OCI-LY7 (cell line): ENCODE measurements at regions not wholly inside any gene's neighbourhood (a gene's known extent, or its start where the extent isn't known, plus 50 kb on each side); places are given as distances from the start of the nearest gene placed in this dataset.

Source experiments
- BruUV-seq: library from RNA; stranded (reverse); fragments of 400-500 nt; replicated peaks from 2 replicates; lab custom pipeline; 2021; lab: Mats Ljungman, UMichigan
- CTCF ChIA-PET: fragments of 300-600 bp; sonication (Branson Sonifier 250); formaldehyde crosslinking; loops from one replicate; lab custom pipeline; 2022; ENCODE audit warnings: antibody characterized with exemption; ENCODE audit not compliant: unreplicated experiment; lab: Charles Lee
- POLR2A ChIA-PET: fragments of 300-600 bp; sonication (Branson Sonifier 250); formaldehyde crosslinking; loops from one replicate; lab custom pipeline; 2022; ENCODE audit warnings: antibody characterized with exemption; lab: Charles Lee
- DNase-seq: peaks from one replicate; pipeline ENCODE4 v3.0.0-alpha.2; 2015; ENCODE audit warnings: low spot score
- H2AFZ ChIP-seq: fragments of 200-600 bp; sonication (generic), shearing (Covaris generic); 2 replicates; pipeline ENCODE4 v1.6.1; 2014; ENCODE audit warnings: mild to moderate bottlenecking, antibody characterized with exemption, low read length, moderate library complexity
- H3K27ac ChIP-seq: fragments of 200-600 bp; sonication (generic); 2 replicates; pipeline ENCODE4 v1.5.1; 2014; ENCODE audit warnings: mixed run types, low read depth, mild to moderate bottlenecking, moderate library complexity, low read length, inconsistent platforms; ENCODE audit not compliant: poor library complexity, severe bottlenecking
- H3K36me3 ChIP-seq: fragments of 200-600 bp; sonication (generic); 2 replicates; pipeline ENCODE4 v1.6.1; 2014; ENCODE audit warnings: mild to moderate bottlenecking, antibody characterized with exemption, low read length, moderate library complexity, mixed read lengths; ENCODE audit not compliant: insufficient read depth
- H3K4me1 ChIP-seq: fragments of 200-600 bp; sonication (generic); 2 replicates; pipeline ENCODE4 v1.5.1; 2014; ENCODE audit warnings: mild to moderate bottlenecking, low read length; ENCODE audit not compliant: insufficient read depth, poor library complexity, severe bottlenecking
- H3K4me2 ChIP-seq: fragments of 200-600 bp; sonication (generic); 2 replicates; pipeline ENCODE4 v1.6.1; 2014; ENCODE audit warnings: mild to moderate bottlenecking, low read length
- H3K4me3 ChIP-seq: fragments of 200-600 bp; sonication (generic); 2 replicates; pipeline ENCODE4 v1.5.1; 2014; ENCODE audit warnings: mild to moderate bottlenecking, low read depth, low read length; ENCODE audit not compliant: poor library complexity, severe bottlenecking
- H3K79me2 ChIP-seq: fragments of 200-600 bp; sonication (generic); 2 replicates; pipeline ENCODE4 v1.6.1; 2016; ENCODE audit warnings: low read depth, mild to moderate bottlenecking, low read length, moderate library complexity, mixed read lengths; ENCODE audit not compliant: insufficient read depth
- H3K9me2 ChIP-seq: fragments of 200-600 bp; sonication (generic); 2 replicates; pipeline ENCODE4 v1.6.1; 2016; ENCODE audit warnings: mild to moderate bottlenecking, low read length, mixed read lengths; ENCODE audit not compliant: insufficient read depth
- H3K9me3 ChIP-seq: fragments of 200-600 bp; sonication (generic); 2 replicates; pipeline ENCODE4 v1.6.1; 2014; ENCODE audit warnings: mild to moderate bottlenecking, mixed run types, low read length, mixed read lengths
- H4K20me1 ChIP-seq: fragments of 200-600 bp; sonication (generic); 2 replicates; pipeline ENCODE4 v1.6.1; 2014; ENCODE audit warnings: mild to moderate bottlenecking, antibody characterized with exemption, low read length, moderate library complexity, mixed read lengths; ENCODE audit not compliant: insufficient read depth
- EZH2phosphoT487 ChIP-seq: fragments of 200-600 bp; sonication (generic); IDR thresholded peaks from 2 replicates; pipeline ENCODE4 v1.6.1; 2018; ENCODE audit warnings: low read depth, borderline replicate concordance, mild to moderate bottlenecking, mixed run types, antibody characterized with exemption, low read length, moderate library complexity, mixed read lengths
- intact Hi-C: fragments of 100-400 bp; cut with micrococcal nuclease; formaldehyde crosslinking; loops from one replicate; pipeline ENCODE4 v1.10.0; 2022; ENCODE audit not compliant: unreplicated experiment
- TF ChIP-seq, protein P1 (sequence below): fragments of 200-600 bp; sonication (generic); conservative IDR thresholded peaks from 2 replicates; pipeline ENCODE4 v1.5.1; 2014; ENCODE audit warnings: mild to moderate bottlenecking, antibody characterized with exemption, low read length, moderate library complexity, mixed read lengths

DNA sequence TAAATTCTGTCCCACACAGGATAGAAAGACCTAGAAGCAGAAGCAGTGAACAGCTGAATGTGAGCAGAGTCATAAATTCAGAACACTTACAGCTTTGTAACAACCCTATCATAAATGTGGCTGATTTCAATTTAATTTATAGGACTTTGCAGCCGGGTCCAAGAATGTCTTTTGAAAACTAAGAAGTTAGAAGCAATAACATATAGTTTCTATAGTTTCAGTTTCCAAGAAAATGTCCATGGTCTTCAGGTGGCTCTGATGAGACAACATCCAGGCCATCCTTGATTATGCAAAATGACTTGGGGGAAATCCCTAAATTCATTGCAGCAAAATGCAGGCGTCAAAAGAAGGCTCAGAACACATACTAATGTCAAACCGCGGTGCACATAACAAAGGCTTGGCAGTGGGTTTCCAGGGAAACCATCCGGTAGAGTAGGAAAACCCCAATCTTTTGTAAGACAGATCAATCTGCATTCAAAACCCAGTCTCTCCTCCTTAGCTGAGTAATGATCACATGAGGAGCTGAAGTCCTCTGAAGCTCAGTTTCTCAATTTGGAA lies 442.2 kb upstream of the ID2 start:
- Histone ChIP-seq H3K4me1 (peaks cover 81% of the 10 kb centered on the region), H2AFZ (peak overlapping the region; percentile 71; the same call in 1 of the 2 replicates), H3K9me2 (no peaks in the 10 kb centered on the region), H3K79me2 (no peaks in the 10 kb centered on the region), H3K4me2 (peak overlapping the region; percentile 41), H3K36me3 (peaks cover 14% of the 10 kb centered on the region), H3K9me3 (peaks cover 20% of the 10 kb centered on the region), H3K27ac (no peak overlapping the region), H3K4me3 (no peak overlapping the region), H4K20me1 (no peaks in the 10 kb centered on the region)
- POLR2A ChIA-PET: interaction anchor here (1.3 to 1.6 kb wide), 2 partner anchors 9 to 14 kb away, joined by 4 to 8 read pairs; no protein-coding TSS in a partner anchor
- TF ChIP-seq, protein P1, sequence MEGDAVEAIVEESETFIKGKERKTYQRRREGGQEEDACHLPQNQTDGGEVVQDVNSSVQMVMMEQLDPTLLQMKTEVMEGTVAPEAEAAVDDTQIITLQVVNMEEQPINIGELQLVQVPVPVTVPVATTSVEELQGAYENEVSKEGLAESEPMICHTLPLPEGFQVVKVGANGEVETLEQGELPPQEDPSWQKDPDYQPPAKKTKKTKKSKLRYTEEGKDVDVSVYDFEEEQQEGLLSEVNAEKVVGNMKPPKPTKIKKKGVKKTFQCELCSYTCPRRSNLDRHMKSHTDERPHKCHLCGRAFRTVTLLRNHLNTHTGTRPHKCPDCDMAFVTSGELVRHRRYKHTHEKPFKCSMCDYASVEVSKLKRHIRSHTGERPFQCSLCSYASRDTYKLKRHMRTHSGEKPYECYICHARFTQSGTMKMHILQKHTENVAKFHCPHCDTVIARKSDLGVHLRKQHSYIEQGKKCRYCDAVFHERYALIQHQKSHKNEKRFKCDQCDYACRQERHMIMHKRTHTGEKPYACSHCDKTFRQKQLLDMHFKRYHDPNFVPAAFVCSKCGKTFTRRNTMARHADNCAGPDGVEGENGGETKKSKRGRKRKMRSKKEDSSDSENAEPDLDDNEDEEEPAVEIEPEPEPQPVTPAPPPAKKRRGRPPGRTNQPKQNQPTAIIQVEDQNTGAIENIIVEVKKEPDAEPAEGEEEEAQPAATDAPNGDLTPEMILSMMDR: no peak
- no peak for TF ChIP-seq EZH2phosphoT487
- intact Hi-C loops: loop anchor here (5.0 kb wide), 1 partner anchor 198 kb away; no protein-coding TSS in a partner anchor
- no TSS peak for BruUV-seq
- CTCF ChIA-PET: no interaction called here
- DNase-seq: no peak

DNA sequence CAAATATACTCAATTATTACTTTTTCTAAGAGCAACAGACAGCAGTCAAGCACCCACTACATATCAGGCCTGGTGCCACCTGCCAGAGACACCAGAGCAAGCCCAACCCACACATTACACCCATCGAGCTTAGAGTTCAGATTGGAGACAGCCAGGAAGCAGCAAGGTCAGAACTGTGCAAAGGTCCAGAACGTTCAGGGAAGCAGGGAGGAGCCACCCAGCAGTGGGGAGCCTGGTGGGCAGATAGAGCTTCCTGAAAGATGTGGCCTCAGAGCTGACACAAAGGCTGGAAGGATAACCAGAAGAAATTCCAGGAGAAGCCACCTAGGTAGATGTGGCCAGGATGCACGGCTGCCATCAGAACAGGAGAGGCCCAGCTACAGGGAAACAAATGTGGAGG lies 440.5 kb upstream of the ID2 start:
- Histone ChIP-seq H3K4me1 (peaks cover 69% of the 10 kb centered on the region), H2AFZ (peak overlapping the region; percentile 66; the same call in 1 of the 2 replicates), H3K9me2 (no peaks in the 10 kb centered on the region), H3K79me2 (no peaks in the 10 kb centered on the region), H3K9me3 (peaks cover 37% of the 10 kb centered on the region), H3K4me2 (no peak overlapping the region), H3K27ac (no peak overlapping the region), H3K36me3 (peaks cover 22% of the 10 kb centered on the region), H4K20me1 (no peaks in the 10 kb centered on the region), H3K4me3 (no peak overlapping the region)
- TF ChIP-seq EZH2phosphoT487: no peak
- TF ChIP-seq, protein P1: no peak
- no TSS peak for BruUV-seq
- DNase-seq: no peak
- POLR2A ChIA-PET: interaction anchor here (1.0 to 1.3 kb wide), 2 partner anchors 10 to 127 kb away, joined by 3 read pairs; no protein-coding TSS in a partner anchor
- CTCF ChIA-PET: no interaction called here
- intact Hi-C loops: no loop called here

DNA sequence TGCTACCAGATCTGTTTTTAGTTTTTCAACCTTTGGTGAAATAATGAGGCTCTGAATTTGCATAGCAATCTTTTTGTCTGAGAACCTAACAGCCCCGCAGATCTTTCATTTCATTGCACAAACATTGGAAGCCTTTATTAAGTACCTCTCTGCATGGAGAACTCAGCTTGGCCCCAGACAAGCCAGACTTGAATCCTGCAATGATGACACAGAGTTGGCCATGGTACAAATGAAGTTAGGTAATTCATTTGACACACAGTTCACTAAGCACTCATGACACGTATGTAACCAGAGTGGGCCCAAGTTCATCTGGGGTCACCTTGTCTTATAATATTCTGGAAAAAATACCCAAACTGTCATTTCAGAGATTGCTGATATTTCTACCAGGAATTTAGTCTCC lies 439.1 kb upstream of the ID2 start:
- Histone ChIP-seq H3K36me3 (peaks cover 25% of the 10 kb centered on the region), H3K4me1 (peaks cover 55% of the 10 kb centered on the region), H2AFZ (peak overlapping the region; percentile 66), H3K4me3 (peak overlapping the region; percentile 0), H3K27ac (no peak overlapping the region), H3K4me2 (peak overlapping the region; percentile 36), H3K9me3 (peaks cover 40% of the 10 kb centered on the region), H3K79me2 (no peaks in the 10 kb centered on the region), H3K9me2 (no peaks in the 10 kb centered on the region), H4K20me1 (no peaks in the 10 kb centered on the region)
- intact Hi-C loops: no loop called here
- ChIA-PET POLR2A (interaction anchor here (0.8 kb wide), 1 partner anchor 10 kb away, joined by 4 read pairs; no protein-coding TSS in a partner anchor), CTCF (no interaction called here)
- no peak for TF ChIP-seq EZH2phosphoT487
- DNase-seq: no peak
- no TSS peak for BruUV-seq
